ENCODE measurements at regions not wholly inside any gene's neighbourhood (a gene's known extent, or its start where the extent isn't known, plus 50 kb on each side); places are given as distances from the start of the nearest gene placed in this dataset.
"Not testable (repeated sequence)": the region's sequence is repeated elsewhere in the genome, so short reads cannot be mapped to it uniquely, and the experiment has no call there.

DNA sequence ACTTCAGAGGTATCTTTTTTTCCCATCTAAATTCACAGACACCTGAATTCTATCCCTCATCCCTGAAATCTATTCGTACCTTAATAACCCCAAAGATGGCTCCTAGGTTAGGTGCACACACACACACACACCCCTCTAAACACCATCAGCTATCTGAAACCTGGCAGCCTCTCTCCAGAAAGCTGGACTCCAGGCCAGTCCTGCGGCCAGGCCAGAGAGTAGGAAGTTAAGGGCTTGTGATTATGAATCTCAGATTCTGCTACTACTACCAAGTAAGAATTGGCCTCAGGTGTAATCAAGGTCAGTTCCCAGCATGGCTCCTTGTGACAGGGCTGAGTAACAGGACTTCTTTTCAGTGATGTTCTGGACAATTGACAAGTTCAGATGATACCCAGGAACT is 244.2 kb upstream of the SERP2 start:
- no peak for DNase-seq

DNA sequence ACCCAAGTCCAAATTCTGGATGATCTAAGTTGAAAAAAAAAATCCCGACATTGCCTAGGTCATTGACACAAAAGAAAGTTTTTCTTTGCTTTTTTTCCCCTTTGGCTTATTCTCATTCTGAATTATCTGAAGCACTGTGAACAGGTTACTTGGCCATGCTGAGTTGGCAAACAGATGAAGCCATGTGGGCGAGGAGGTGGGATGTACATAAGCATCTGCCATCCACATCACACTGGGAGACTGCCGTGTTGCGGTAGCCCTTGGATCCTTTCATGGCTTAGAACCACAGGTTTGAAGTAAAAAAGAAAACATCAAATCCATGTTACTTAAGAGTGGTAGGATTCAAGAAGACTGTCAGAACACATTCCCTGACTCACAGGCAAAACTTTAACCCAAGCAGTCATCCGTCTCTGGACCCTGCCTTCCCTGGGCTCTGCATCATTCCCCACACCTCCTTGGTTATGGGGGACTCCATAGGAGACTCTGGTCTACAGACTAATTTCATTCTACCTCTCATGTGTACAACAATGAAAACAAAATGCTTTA is 242.5 kb upstream of the SERP2 start:
- DNase-seq, result peak in 1 of 4 experiments; percentile 20

- peak; percentile 95 to 99 (median 96) for DNase-seq
Measured at GRCh38 chr13:44132710-44133109, 240.9 kb upstream of the SERP2 start.

DNA sequence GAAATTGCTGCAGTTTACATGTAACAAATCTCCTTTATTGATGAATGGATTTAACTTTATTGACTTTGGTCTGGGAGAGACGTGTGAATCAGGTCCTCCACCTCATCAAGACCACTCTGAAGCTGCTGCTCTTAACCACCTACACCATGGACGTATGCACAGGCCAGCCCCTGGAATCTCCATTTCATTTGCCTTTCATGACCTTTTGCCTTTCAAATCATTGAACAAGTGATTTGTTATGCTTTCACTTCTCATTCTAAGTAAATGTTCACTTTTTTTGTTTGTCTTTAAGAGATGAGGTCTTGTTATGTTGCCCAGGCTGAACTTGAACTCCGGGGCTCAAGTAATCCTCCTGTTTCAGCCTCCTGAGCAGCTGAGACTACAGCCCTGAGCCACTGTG is 240.0 kb upstream of the SERP2 start:
- peak in 2 of 4 experiments; percentile 34 to 40 for DNase-seq

- no peak for DNase-seq
Measured at GRCh38 chr13:44135566-44135965, 238.1 kb upstream of the SERP2 start.

GRCh38 chr13:44136696-44137268 is 236.8 kb upstream of the SERP2 start:
- peak; percentile 37 to 70 (median 56) for DNase-seq

GRCh38 chr13:44137466-44137865 is 236.2 kb upstream of the SERP2 start:
- DNase-seq, result no peak

- no peak for DNase-seq
Measured at GRCh38 chr13:44140146-44140545, 233.5 kb upstream of the SERP2 start.

- peak in 3 of 4 experiments; percentile 45 to 57 (median 46) for DNase-seq
Measured at GRCh38 chr13:44140888-44141724, 232.5 kb upstream of the SERP2 start.

DNA sequence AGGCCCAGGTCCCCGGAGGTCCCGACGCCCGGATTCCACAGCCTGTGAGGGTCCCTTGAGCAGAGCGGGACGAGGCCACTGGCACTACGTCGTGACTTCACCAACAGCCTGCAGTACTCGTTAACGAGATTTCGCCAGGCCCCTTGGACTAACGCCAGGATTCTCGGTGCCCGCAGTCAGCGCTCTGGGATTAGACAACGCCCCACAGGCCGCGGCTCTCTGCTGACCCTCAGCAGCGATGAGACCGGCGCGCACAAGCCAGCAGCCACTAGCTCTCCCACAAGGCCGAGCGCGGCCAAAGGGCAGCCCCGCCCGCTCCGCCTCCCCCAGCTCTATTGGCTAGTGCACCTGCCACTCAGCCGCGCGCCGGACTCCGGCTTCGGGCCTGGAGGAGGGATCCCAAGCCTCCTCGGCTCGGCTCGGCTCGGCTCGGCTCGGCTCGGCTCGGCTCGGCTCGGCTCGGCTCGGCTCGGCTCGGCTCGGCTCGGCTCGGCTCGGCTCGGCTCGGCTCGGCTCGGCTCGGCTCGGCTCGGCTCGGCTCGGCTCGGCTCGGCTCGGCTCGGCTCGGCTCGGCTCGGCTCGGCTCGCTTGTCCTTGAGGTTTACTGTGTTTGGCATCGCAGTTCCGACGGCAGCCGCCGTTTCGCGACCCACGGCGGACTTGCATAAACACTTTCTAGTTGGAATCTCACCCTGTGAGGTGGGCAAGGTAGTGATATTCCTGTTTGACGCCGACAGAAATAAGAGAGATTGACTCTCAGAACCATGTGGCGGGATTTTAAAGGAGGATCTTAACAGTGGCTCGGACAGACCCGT is 231.7 kb upstream of the SERP2 start:
- peak; percentile 98 to 99 (median 98) for DNase-seq

GRCh38 chr13:44142540-44142867 is 231.1 kb upstream of the SERP2 start:
- no peak for DNase-seq

- peak in 1 of 4 experiments; percentile 26 for DNase-seq
Measured at GRCh38 chr13:44142941-44143665, 230.5 kb upstream of the SERP2 start.

DNA sequence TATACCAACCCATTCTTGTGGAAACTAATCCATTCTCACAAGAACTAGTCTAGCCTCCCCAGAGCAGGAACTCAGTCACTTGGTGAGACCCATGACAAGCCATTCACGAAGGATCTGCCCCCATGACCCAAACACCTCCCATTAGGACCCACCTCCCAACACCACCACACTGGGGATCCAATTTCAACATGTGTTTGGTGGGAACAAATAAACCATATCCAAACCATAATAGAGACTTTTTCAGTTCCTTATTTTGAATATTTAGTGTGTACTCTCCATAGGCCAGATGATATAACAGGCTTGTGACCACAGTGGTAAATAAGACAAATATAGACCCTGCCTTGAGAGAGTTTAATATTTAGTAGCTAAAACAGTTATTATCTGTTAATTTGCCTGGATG is 227.5 kb upstream of the SERP2 start:
- DNase-seq, result peak; percentile 26 to 55 (median 43)

DNA sequence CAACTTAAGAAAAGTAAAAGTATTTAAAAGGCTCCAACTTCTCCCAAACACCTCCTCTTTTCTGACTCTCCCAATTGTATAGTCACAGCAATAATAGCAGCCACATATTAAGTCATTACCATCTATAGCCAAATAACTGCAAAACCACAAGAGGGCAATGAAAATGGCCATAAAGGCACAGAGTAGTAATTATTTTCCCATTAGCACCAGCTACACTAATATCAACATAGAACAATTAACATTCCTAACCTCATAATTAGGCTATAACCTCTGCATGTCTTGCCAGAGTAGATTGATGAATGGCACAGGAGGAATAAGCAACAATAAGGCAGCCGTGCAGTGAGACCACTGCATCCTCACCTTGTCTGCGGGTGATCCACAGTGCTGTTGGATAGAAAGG is 226.4 kb upstream of the SERP2 start:
- DNase-seq, result no peak

GRCh38 chr13:44147648-44148047 is 226.0 kb upstream of the SERP2 start:
- no peak for DNase-seq

GRCh38 chr13:44148159-44148914 is 225.3 kb upstream of the SERP2 start:
- no peak for DNase-seq

DNA sequence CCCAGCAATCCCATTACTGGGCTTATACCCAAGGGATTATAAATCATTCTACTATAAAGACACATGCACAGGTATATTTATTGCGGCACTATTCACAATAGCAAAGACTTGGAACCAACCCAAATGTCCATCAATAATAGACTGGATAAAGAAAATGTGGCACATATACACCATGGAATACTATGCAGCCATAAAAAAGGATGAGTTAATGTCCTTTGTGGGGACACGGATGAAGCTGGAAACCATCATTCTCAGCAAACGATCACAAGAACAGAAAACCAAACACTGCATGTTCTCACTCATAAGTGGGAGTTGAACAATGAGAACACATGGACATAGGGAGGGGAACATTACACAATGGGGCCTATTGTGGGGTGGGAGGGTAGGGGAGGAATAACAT is 224.4 kb upstream of the SERP2 start:
- not testable (repeated sequence) for DNase-seq

DNA sequence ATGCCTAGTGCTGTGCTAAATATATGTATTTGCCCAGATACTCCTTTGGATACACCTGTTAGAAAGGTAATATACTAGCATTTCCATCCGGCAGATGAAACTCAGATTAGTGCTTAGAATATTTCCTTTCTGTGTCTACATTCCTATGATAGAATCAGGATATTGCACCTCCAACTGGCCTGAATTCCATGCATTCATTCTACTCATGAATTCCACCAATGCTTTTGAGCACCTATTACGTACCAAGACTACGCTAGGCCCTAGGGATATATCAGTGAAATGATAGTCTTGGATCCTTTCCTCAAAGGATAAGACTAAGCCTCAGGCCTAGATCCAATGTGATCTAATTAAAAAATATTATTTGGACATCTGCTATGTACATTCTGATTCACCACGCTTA is 223.8 kb upstream of the SERP2 start:
- no peak for DNase-seq

GRCh38 chr13:44151474-44151873 is 222.2 kb upstream of the SERP2 start:
- DNase-seq, result no peak

- no peak for DNase-seq
Measured at GRCh38 chr13:44153496-44153895, 220.1 kb upstream of the SERP2 start.

DNA sequence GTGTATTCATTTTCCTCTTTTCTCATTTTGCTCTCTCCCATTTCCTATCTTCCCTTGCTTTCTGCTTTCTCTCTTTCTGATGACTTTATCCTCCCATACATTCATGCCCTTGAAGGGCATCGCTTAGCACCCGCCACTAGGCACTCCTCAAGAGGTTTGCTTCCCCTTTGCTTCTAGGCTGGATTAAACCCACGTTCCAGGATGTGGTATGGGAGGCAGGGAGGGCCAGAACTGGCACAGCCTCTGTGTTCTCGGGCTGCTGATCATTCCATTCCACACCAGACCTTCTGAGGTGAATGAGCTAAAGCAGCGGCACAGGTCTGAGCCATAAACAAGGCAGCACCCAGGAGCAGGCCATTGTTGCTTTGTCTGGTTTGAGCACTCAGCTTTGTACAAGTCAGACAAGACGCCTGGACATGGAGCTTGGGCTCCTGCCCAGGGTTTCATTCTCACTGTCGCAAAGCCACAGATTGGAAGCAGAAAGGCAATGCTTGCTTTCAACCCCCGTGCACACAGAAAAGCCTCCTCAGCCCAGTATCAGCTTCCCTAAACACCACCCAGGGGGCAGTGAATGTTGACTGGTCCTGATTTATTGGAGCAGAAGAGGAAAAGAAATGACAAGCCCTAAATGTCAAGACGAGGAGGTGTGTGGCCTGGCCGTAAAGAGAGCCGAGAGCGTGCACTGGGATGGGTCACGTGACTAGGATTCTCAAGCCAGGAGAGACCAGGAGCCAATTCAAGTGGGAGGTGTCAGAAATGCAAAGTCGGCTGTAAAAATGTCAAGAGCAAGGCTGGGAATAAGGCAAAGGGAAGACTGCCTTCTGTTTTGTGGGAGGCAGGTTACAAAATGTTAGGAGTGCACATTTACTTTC is 218.0 kb upstream of the SERP2 start:
- peak in 3 of 4 experiments; percentile 29 to 34 (median 32) for DNase-seq
